GM21390 (cell line): ENCODE measurements at regions not wholly inside any gene's neighbourhood (a gene's known extent, or its start where the extent isn't known, plus 50 kb on each side); places are given as distances from the start of the nearest gene placed in this dataset.
"Not testable (repeated sequence)": the region's sequence is repeated elsewhere in the genome, so short reads cannot be mapped to it uniquely, and the experiment has no call there.

ENCODE experiments used
- ATAC-seq: cut with Tn5 transposase; IDR thresholded peaks from one replicate; pipeline ENCODE4 v1.9.1; 2021; ENCODE audit not compliant: unreplicated experiment

GRCh38 chr1:149635290-149635899 lies 51.7 kb downstream of the PPIAL4C start:
- not testable (repeated sequence) for ATAC-seq

DNA sequence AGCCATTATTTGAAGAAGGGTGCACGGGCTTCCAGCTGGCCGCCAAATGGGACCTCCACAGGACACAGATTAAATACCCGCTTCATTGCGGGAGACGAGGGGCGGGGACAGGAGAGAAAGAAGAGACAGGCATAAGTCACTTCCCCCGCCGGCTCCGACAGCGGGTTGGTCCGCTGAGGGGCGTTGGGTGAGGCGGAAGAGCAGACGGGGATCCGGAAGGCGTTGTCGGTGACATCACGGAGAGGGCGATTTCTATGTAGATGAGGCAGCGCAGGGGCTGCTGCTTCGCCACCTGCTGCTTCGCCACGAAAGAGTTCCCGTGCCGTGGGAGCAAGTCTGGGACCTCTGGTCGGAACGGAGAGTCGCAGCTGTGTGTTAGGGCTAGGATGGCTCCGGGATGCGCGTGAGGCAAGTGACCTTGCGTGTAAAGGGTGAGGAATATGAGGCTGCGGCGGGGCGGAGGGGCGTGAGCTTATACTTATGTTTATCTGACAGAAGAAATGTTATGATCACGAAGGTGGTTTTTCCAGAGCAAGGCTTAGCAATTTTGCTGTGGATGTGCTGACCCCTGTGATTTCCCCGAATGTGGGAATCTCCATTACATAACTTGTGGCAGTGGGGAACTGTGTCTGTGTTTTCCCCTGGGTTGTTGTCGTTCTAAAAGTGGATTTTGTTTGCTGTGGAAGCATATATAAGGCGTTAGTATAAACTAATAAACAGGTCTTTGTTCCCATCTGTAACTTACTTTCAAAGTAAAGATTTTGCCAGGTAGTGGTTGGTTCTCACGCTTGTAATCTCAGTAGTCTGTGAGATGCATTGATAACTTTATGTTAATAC lies 52.9 kb downstream of the PPIAL4C start:
- peak; percentile 87 for ATAC-seq

GRCh38 chr1:149638481-149638880 lies 54.8 kb downstream of the PPIAL4C start:
- not testable (repeated sequence) for ATAC-seq

GRCh38 chr1:149638901-149639658 lies 55.4 kb downstream of the PPIAL4C start:
- ATAC-seq: not testable (repeated sequence)

DNA sequence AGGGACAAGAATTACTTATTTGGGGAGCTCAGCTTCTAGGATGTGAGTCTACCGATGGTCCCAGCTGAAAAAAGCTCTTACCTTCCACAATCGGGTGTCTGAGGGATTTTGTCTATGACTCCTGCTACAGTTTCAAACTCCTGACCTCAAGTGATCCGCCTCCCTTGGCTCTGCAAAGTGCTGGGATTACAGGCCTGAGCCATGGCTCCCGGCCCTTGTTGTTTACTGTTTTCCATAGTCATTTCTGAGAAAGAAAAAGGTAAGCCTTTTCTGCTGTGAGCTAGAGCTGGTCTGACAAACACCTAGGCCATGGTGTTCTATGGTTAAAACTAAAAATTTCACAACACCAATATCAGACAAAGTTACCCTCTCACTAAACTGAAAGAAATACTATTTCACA lies 57.5 kb downstream of the PPIAL4C start:
- ATAC-seq: not testable (repeated sequence)

GRCh38 chr1:149644818-149645217 lies 61.2 kb downstream of the PPIAL4C start:
- ATAC-seq: not testable (repeated sequence)

DNA sequence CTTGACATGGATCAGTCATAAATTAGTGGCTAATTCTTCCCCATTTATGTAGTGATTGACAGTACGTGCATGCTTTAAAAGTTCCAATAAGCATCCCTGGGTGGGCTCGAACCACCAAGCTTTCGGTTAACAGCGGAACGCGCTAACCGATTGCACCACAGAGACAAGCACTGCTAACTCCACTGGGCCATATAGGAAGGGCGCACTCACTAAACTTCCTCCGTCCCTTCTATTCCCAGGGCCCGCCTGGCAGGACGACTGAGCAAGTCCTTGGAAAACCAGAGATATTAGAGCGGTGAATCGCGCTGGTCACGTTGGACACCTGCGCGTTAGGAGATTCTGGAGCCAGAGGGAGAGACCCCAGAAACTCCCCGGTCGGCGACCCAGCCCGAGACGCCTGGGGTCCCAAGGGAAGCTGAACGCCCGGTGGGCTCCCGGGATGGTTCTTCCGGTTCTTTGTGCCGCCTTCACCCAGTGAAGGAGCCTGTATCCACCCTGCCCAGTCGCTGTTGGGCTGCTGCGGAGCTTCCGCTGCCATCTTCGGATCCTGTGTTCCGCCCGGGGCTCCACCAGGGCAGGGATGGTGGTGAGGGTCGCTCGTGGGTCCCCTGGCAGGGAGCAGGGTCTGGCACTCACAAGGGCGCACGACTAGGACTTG lies 62.8 kb downstream of the PPIAL4C start:
- ATAC-seq: not testable (repeated sequence)

GRCh38 chr1:149647018-149647373 lies 63.3 kb downstream of the PPIAL4C start:
- ATAC-seq: not testable (repeated sequence)

GRCh38 chr1:149657750-149658149 lies 74.1 kb downstream of the PPIAL4C start:
- ATAC-seq: not testable (repeated sequence)

GRCh38 chr1:149658175-149658574 lies 74.5 kb downstream of the PPIAL4C start:
- not testable (repeated sequence) for ATAC-seq

- not testable (repeated sequence) for ATAC-seq
These were observed 81.0 kb downstream of the PPIAL4C start for GRCh38 chr1:149664624-149665023.

DNA sequence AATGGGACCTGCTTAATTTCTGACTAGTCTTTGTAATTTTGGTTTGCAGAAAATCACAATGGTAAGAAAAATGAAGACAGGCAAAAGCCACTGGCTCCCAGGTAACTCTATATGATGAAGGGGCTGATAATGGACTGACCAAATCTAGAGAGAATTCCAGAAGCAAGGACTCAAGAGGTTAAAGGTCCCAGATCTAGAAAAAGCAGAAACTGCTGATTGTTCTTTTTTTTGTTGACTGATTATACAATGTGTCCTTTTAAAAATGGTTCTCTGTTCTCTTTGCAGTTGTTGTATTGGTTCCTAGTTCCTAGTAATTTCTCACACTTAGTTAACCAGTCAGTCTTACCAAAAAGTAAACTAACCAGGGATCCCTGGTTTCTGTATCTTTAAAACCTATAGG lies 81.4 kb downstream of the PPIAL4C start:
- ATAC-seq: not testable (repeated sequence)

- ATAC-seq: not testable (repeated sequence)
These were observed 81.9 kb downstream of the PPIAL4C start for GRCh38 chr1:149665528-149665927.

GRCh38 chr1:149673231-149673909 lies 89.7 kb downstream of the PPIAL4C start:
- ATAC-seq: not testable (repeated sequence)

DNA sequence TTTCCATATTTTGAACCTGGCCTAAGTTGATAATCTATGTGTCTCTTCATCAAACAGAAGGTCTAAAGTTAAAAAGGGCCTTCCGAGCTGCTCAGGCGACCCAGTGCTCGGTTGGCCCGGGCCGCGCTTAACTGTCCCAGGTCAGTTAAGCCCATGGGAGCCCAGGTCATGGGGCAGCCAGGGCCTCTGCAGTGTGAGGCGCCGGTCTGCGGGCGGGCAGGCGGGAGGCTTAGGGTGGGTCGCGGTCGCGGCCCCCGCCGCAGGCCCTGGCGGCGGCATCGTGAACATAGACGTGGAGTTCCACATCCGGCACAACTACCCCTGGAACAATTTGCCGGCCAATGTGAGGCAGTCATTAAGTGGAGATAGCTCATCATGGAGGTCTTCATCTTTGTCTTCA lies 91.3 kb downstream of the PPIAL4C start:
- not testable (repeated sequence) for ATAC-seq

DNA sequence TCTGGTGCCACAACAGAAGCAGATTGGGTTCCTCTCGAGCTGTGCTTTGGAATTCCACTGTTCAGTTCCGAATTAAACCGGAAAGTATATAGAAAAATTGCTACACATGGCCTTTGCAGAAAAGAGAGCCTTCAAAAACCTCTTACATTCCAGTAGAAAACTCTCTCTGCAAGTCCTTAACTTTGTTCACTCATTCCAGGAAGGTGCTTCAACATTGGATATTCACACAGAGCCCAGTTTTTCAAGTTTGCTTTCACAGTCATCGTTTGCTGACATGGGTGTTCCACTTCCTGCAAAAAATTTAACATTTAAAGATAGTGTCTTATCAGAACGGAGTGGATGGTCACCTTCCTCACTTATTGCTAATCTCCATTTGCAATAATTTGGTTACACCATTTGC lies 93.7 kb downstream of the PPIAL4C start:
- ATAC-seq: not testable (repeated sequence)

DNA sequence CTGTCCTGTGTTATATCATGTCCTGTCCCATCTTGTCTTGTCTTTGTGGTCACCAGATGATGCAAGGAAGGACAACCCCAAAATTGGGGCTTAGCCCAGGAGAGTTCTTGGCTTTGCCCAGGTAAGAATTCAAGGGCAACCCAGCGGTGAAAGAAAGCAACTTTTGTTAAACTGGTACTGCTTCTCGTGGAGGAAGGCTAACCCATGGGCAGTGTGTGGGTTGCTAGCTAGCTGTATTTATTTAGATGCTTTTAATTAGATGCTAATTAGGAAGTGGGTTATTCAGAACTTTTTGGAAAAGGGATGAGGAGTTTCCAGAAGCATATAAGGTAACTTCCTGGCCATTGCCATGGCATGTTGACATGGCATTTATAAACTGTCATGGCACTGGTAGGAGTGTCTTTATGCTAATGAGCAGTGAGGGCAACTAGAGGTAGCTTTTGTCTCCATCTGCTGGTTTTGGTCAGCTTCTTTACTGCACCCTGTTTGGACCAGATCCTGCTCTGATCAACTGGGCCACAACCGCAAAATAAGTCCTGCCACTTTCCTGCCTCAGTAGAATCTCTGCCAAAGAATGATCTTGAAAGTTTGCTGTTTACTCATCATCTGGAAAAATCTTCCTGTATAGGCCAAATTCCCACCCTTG lies 95.8 kb upstream of the FCGR1A start:
- ATAC-seq: peak; percentile 49

DNA sequence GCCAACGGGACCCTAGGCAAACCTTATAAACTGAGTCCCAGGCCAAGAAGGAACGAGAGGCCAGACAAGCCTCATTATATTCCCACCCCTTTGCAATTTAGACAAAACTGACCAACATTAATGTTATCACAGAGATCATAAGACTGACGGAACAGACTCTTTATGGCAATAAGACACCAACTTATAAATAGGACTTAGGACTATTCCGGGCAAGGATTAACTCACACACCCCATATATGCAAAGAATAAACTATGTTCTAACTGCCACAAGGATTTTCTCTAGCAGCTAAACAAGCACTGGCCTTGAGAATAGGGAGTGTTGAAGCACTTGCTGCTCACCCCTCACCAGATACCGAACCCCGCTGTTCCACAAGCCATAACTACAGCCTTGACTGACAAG lies 91.1 kb upstream of the FCGR1A start:
- not testable (repeated sequence) for ATAC-seq

- ATAC-seq: not testable (repeated sequence)
These were observed 89.5 kb upstream of the FCGR1A start for GRCh38 chr1:149692804-149693539.
